ENCODE measurements at regions not wholly inside any gene's neighbourhood (a gene's known extent, or its start where the extent isn't known, plus 50 kb on each side); places are given as distances from the start of the nearest gene placed in this dataset.

DNA sequence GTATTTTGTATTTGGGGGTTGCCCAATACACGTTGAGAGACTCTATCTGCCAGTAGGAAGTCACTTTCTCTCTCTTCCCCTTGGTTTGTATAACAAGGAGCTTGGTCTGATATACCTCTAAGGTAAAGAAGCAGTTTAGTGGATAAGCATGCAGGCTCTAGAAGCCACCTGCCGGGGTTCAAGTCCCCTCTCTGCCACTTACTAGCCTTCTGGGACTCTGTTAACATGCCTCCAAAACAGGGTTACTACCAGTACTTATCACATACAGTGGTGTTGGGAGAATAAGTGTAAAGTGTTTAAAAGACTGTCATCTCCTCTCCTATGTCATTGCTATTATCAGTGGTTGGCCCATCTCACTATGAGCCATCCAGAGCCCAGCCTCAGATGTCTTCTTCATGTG is 156.1 kb upstream of the HS3ST3A1 start:
- Histone ChIP-seq H3K9me3 (replicated peaks; ENCODE audit: control insufficient read depth, insufficient read depth, low read length) (no peaks in the 10 kb centered on the region), H3K79me2 (ENCODE audit: control insufficient read depth, insufficient read depth, low read length) (no peaks in the 10 kb centered on the region), H3K27me3 (ENCODE audit: control insufficient read depth in 2 of 2, insufficient read depth in 2 of 2, low read length in 2 of 2) (no peaks in the 10 kb centered on the region), H3K9me1 (replicated peaks; ENCODE audit: control insufficient read depth, extremely low read depth, insufficient read depth, low read length) (no peaks in the 10 kb centered on the region), H3K4me1 (ENCODE audit: control insufficient read depth, extremely low read depth, insufficient read depth, low read length) (no peaks in the 10 kb centered on the region), H2AFZ (ENCODE audit: low read depth, low read length) (no peak overlapping the region), H3K4me2 (ENCODE audit: insufficient read depth, low read length) (no peak overlapping the region), H3K27ac (ENCODE audit: insufficient read depth, low read depth, low read length) (no peak overlapping the region), H3K36me3 (ENCODE audit: control insufficient read depth in 2 of 2, extremely low read depth in 1 of 2, insufficient read depth in 2 of 2, low read length in 2 of 2) (no peaks in the 10 kb centered on the region), H3K4me3 (replicated peaks in 1 of 3; ENCODE audit: insufficient read depth in 1 of 3, low read depth in 1 of 3, low read length in 3 of 3) (no peak overlapping the region), H3K9ac (replicated peaks; ENCODE audit: extremely low read depth, insufficient read depth, low read length) (no peak overlapping the region), H4K20me1 (replicated peaks; ENCODE audit: control insufficient read depth, extremely low read depth, insufficient read depth, low read length) (no peaks in the 10 kb centered on the region)
- FAIRE-seq (no peak), DNase-seq (ENCODE audit: low read depth, low spot score) (no peak)
- intact Hi-C loops (cut with micrococcal nuclease) = no loop called here
- BruUV-seq (replicated peaks) = no TSS peak
- TF ChIP-seq EZH2 (IDR thresholded peaks at IDR 0.05; ENCODE audit: borderline replicate concordance, low read depth, low read length, severe bottlenecking) (no peak), POLR2A (IDR thresholded peaks at IDR 0.05; ENCODE audit: low read depth, low read length) (no peak), MYC (IDR thresholded peaks at IDR 0.05; ENCODE audit: low read depth, low read length) (no peak), GATA2 (IDR thresholded peaks at IDR 0.05; ENCODE audit: insufficient read depth, insufficient read length, low read depth, low read length) (no peak), JUN (IDR thresholded peaks at IDR 0.05; ENCODE audit: borderline replicate concordance, insufficient read depth, insufficient read length, low read depth) (no peak), POLR2AphosphoS5 (IDR thresholded peaks at IDR 0.05; ENCODE audit: insufficient read depth, low read depth, low read length) (no peak), FOS (IDR thresholded peaks at IDR 0.05; ENCODE audit: borderline replicate concordance, insufficient read depth, low read length) (no peak)
- TF ChIP-seq, protein P1, sequence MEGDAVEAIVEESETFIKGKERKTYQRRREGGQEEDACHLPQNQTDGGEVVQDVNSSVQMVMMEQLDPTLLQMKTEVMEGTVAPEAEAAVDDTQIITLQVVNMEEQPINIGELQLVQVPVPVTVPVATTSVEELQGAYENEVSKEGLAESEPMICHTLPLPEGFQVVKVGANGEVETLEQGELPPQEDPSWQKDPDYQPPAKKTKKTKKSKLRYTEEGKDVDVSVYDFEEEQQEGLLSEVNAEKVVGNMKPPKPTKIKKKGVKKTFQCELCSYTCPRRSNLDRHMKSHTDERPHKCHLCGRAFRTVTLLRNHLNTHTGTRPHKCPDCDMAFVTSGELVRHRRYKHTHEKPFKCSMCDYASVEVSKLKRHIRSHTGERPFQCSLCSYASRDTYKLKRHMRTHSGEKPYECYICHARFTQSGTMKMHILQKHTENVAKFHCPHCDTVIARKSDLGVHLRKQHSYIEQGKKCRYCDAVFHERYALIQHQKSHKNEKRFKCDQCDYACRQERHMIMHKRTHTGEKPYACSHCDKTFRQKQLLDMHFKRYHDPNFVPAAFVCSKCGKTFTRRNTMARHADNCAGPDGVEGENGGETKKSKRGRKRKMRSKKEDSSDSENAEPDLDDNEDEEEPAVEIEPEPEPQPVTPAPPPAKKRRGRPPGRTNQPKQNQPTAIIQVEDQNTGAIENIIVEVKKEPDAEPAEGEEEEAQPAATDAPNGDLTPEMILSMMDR (IDR thresholded peaks at IDR 0.05; ENCODE audit: extremely low read depth in 1 of 2, insufficient read depth in 1 of 2, low read depth in 1 of 2, low read length in 2 of 2) = no peak
- TF ChIP-seq, protein P2, sequence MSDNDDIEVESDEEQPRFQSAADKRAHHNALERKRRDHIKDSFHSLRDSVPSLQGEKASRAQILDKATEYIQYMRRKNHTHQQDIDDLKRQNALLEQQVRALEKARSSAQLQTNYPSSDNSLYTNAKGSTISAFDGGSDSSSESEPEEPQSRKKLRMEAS (IDR thresholded peaks at IDR 0.05; ENCODE audit: insufficient read depth, insufficient read length) = no peak
- dilution Hi-C loops (cut with MboI; ENCODE audit: extremely low pct_ligation_motif_present, low sequenced_read_pairs) = no loop called here
- ChIA-PET POLR2A (no interaction called here), CTCF (no interaction called here)

Measured in endothelial cell of umbilical vein (primary cell).